ENCODE measurements at regions not wholly inside any gene's neighbourhood (a gene's known extent, or its start where the extent isn't known, plus 50 kb on each side); places are given as distances from the start of the nearest gene placed in this dataset.

GRCh38 chr7:81648716-81649115 is 121.1 kb downstream of the HGF start:
- no peak for DNase-seq

- no peak for DNase-seq
Measured at GRCh38 chr7:81645435-81645834, 124.4 kb downstream of the HGF start.

- no peak for DNase-seq
Measured at GRCh38 chr7:81641873-81642272, 128.0 kb downstream of the HGF start.

GRCh38 chr7:81638198-81638597 is 131.6 kb downstream of the HGF start:
- DNase-seq, result no peak

GRCh38 chr7:81637534-81637933 is 132.3 kb downstream of the HGF start:
- no peak for DNase-seq

GRCh38 chr7:81632418-81632817 is 137.4 kb downstream of the HGF start:
- DNase-seq, result no peak

GRCh38 chr7:81630600-81630999 is 139.2 kb downstream of the HGF start:
- DNase-seq, result no peak

- no peak for DNase-seq
Measured at GRCh38 chr7:81629702-81630101, 140.1 kb downstream of the HGF start.

- no peak for DNase-seq
Measured at GRCh38 chr7:81628951-81629350, 140.9 kb downstream of the HGF start.

GRCh38 chr7:81627536-81628287 is 142.1 kb downstream of the HGF start:
- DNase-seq, result peak; percentile 47

- DNase-seq, result no peak
Measured at GRCh38 chr7:81626008-81626407, 143.8 kb downstream of the HGF start.

GRCh38 chr7:81624650-81625631 is 144.9 kb downstream of the HGF start:
- DNase-seq, result no peak

GRCh38 chr7:81624021-81624592 is 145.7 kb downstream of the HGF start:
- no peak for DNase-seq

- DNase-seq, result no peak
Measured at GRCh38 chr7:81623251-81623855, 146.5 kb downstream of the HGF start.

GRCh38 chr7:81621893-81622292 is 148.0 kb downstream of the HGF start:
- no peak for DNase-seq

- peak; percentile 42 for DNase-seq
Measured at GRCh38 chr7:81618396-81619014, 151.3 kb downstream of the HGF start.

GRCh38 chr7:81616951-81617350 is 152.9 kb downstream of the HGF start:
- DNase-seq, result no peak

- no peak for DNase-seq
Measured at GRCh38 chr7:81611805-81612204, 158.0 kb downstream of the HGF start.

- no peak for DNase-seq
Measured at GRCh38 chr7:81611040-81611439, 158.8 kb downstream of the HGF start.

- DNase-seq, result no peak
Measured at GRCh38 chr7:81608748-81609382, 161.0 kb downstream of the HGF start.

- DNase-seq, result no peak
Measured at GRCh38 chr7:81607987-81608386, 161.9 kb downstream of the HGF start.
